ENCODE measurements at regions not wholly inside any gene's neighbourhood (a gene's known extent, or its start where the extent isn't known, plus 50 kb on each side); places are given as distances from the start of the nearest gene placed in this dataset.

- Histone ChIP-seq H3K27ac (no peak overlapping the region), H3K36me3 (no peaks in the 10 kb centered on the region), H3K4me3 (no peak overlapping the region), H3K4me1 (no peaks in the 10 kb centered on the region), H3K9me3 (peaks cover 0 to 6% (median 0%) of the 10 kb centered on the region in 3 donors), H3K27me3 (no peaks in the 10 kb centered on the region)
- TF ChIP-seq EP300 (IDR thresholded peaks at IDR 0.05) (no peak), POLR2A (IDR thresholded peaks at IDR 0.05) (no peak), POLR2AphosphoS5 (IDR thresholded peaks at IDR 0.05) (no peak)
- TF ChIP-seq, protein P1, sequence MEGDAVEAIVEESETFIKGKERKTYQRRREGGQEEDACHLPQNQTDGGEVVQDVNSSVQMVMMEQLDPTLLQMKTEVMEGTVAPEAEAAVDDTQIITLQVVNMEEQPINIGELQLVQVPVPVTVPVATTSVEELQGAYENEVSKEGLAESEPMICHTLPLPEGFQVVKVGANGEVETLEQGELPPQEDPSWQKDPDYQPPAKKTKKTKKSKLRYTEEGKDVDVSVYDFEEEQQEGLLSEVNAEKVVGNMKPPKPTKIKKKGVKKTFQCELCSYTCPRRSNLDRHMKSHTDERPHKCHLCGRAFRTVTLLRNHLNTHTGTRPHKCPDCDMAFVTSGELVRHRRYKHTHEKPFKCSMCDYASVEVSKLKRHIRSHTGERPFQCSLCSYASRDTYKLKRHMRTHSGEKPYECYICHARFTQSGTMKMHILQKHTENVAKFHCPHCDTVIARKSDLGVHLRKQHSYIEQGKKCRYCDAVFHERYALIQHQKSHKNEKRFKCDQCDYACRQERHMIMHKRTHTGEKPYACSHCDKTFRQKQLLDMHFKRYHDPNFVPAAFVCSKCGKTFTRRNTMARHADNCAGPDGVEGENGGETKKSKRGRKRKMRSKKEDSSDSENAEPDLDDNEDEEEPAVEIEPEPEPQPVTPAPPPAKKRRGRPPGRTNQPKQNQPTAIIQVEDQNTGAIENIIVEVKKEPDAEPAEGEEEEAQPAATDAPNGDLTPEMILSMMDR (IDR thresholded peaks at IDR 0.05) = no peak
- 59 to 92% methylated on average over 6 of the region's 6 CpGs for WGBS, 2 donors (ENCODE audit: low coverage in 1 of 2)
- ATAC-seq = no peak
Measured at GRCh38 chr2:167675906-167676305, 571.5 kb downstream of the STK39 start.

GRCh38 chr2:167670588-167670987 is 576.8 kb downstream of the STK39 start:
- Histone ChIP-seq H3K36me3 (no peaks in the 10 kb centered on the region), H3K27me3 (no peaks in the 10 kb centered on the region), H3K27ac (no peak overlapping the region), H3K4me1 (no peaks in the 10 kb centered on the region), H3K9me3 (peaks cover 0 to 22% (median 0%) of the 10 kb centered on the region in 3 donors), H3K4me3 (no peak overlapping the region)
- ATAC-seq = no peak
- WGBS, 2 donors (ENCODE audit: low coverage in 1 of 2) = no CpG with 5 or more reads among the region's 1 CpG
- no peak for TF ChIP-seq EP300 (IDR thresholded peaks at IDR 0.05)

DNA sequence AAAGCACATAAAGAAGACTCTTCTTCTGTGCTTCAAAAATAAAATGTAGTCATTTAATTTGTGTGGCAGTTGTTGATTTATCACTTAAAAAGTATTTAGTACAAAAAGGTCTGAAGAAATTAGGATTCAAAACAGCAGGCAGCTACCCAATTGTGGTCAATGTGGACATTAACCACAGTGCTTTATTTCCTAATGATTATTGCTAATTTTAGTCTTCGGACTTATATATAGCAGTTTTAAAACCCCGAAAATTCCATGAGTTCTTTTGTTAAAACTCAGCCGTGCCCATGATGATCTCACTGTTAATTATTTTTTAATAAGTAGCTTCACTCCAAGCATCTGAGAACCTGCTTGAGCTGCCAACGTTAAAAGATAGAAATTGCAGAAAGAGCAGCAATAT is 594.3 kb downstream of the STK39 start:
- Histone ChIP-seq H3K4me1 (no peaks in the 10 kb centered on the region), H3K27ac (no peak overlapping the region), H3K9me3 (no peaks in the 10 kb centered on the region), H3K27me3 (no peaks in the 10 kb centered on the region), H3K4me3 (no peak overlapping the region), H3K36me3 (no peaks in the 10 kb centered on the region)
- TF ChIP-seq POLR2A (IDR thresholded peaks at IDR 0.05) (no peak), POLR2AphosphoS5 (IDR thresholded peaks at IDR 0.05) (no peak), EP300 (IDR thresholded peaks at IDR 0.05) (no peak)
- TF ChIP-seq, protein P1 (IDR thresholded peaks at IDR 0.05) = no peak
- WGBS, 2 donors (ENCODE audit: low coverage in 1 of 2) = 59 to 73% methylated on average over 4 of the region's 4 CpGs
- no peak for ATAC-seq

DNA sequence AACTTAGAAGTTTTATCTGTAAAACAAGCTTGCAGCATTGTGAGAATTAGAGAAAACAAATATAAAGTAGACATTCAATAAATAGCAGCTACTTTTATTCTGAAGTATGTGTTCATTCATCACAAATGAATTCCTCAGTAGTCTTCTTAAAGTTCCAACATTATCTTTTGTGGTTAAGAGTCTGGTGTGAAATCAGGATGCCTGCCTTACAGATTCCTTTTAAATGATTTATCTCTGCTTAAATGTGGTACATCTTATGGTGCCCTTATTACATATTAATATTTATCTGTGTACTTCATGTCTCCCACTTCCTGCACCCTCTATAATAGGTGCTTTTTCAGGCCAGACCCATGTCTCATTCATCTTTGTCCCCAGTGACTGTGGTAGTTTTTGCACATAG is 595.0 kb downstream of the STK39 start:
- no peaks in the 10 kb centered on the region for H3K36me3 ChIP-seq
- H3K27me3 ChIP-seq = no peaks in the 10 kb centered on the region
- no peak for ATAC-seq
- no peaks in the 10 kb centered on the region for H3K9me3 ChIP-seq
- TF ChIP-seq POLR2A (IDR thresholded peaks at IDR 0.05) (no peak), EP300 (IDR thresholded peaks at IDR 0.05) (no peak), POLR2AphosphoS5 (IDR thresholded peaks at IDR 0.05) (no peak)
- TF ChIP-seq, protein P1 (IDR thresholded peaks at IDR 0.05) = no peak
- H3K4me1 ChIP-seq = no peaks in the 10 kb centered on the region
- H3K27ac ChIP-seq = no peak overlapping the region
- H3K4me3 ChIP-seq = no peak overlapping the region

DNA sequence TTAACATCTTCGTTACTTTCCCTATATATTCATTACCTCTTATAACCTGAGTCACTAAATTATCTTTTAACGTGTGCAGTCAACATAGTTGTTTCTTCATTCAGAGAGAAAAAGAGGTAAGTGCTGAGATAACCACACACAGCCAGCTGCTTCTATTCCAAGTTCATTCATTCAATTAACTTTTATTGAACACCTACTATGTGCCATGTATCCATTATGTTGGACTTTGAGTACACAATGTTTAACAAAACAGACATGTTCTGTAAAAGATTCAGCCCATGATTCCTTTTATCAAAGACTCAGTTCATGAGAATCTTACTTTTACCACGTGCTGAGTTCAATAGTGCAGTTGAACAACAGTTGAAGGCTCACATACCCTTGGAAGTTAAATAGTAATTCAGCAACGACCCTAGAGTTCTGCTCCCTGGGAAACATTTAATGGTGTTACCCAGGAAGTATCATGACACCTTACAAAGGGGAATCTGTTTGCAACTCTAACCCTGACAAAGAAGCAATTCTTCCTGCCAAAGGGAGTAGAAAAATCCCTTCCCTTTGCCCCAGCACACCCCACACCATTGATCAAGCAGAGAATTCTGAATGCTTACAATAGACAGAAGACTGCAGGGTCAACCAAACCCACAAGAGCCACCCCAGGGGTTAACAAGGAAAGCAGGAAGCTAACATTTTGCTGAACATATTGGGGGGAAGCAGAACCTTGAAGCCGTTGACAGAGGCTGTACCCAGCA is 595.8 kb downstream of the STK39 start:
- Histone ChIP-seq H3K36me3 (no peaks in the 10 kb centered on the region), H3K27ac (no peak overlapping the region), H3K9me3 (no peaks in the 10 kb centered on the region), H3K4me1 (no peaks in the 10 kb centered on the region), H3K4me3 (no peak overlapping the region), H3K27me3 (no peaks in the 10 kb centered on the region)
- WGBS, 2 donors (ENCODE audit: low coverage in 1 of 2) = 52 to 58% methylated on average over 4 to 5 of the region's 5 CpGs
- ATAC-seq = no peak
- TF ChIP-seq POLR2A (IDR thresholded peaks at IDR 0.05) (no peak), POLR2AphosphoS5 (IDR thresholded peaks at IDR 0.05) (no peak), EP300 (IDR thresholded peaks at IDR 0.05) (no peak)
- TF ChIP-seq, protein P1 (IDR thresholded peaks at IDR 0.05) = no peak
